ENCODE measurements at regions not wholly inside any gene's neighbourhood (a gene's known extent, or its start where the extent isn't known, plus 50 kb on each side); places are given as distances from the start of the nearest gene placed in this dataset.
"Not testable (repeated sequence)": the region's sequence is repeated elsewhere in the genome, so short reads cannot be mapped to it uniquely, and the experiment has no call there.

- no peak for DNase-seq (ENCODE audit: low read depth)
- no peak overlapping the region for H3K4me3 ChIP-seq (ENCODE audit: low read depth, low read length)
- TF ChIP-seq CTCF (IDR thresholded peaks at IDR 0.05; ENCODE audit: low read depth, low read length, missing control alignments), result no peak
- in situ Hi-C loops (cut with HindIII; ENCODE audit: low sequenced_read_pairs), result no loop called here
These were observed 90.0 kb upstream of the BNIP2 start for GRCh38 chr15:59779110-59779509.

GRCh38 chr15:59764775-59765174 lies 75.7 kb upstream of the BNIP2 start:
- DNase-seq (ENCODE audit: low read depth), result no peak
- no peak for TF ChIP-seq CTCF (IDR thresholded peaks at IDR 0.05; ENCODE audit: low read depth, low read length, missing control alignments)
- in situ Hi-C loops (cut with HindIII; ENCODE audit: low sequenced_read_pairs), result no loop called here
- no peak overlapping the region for H3K4me3 ChIP-seq (ENCODE audit: low read depth, low read length)

- no peak for TF ChIP-seq CTCF (IDR thresholded peaks at IDR 0.05; ENCODE audit: low read depth, low read length, missing control alignments)
- DNase-seq (ENCODE audit: low read depth), result no peak
- in situ Hi-C loops (cut with HindIII; ENCODE audit: low sequenced_read_pairs), result no loop called here
- H3K4me3 ChIP-seq (ENCODE audit: low read depth, low read length), result no peak overlapping the region
These were observed 73.4 kb upstream of the BNIP2 start for GRCh38 chr15:59762558-59762957.

GRCh38 chr15:59760256-59760655 lies 71.1 kb upstream of the BNIP2 start:
- DNase-seq (ENCODE audit: low read depth); H3K4me3 ChIP-seq (ENCODE audit: low read depth, low read length); in situ Hi-C loops (cut with HindIII; ENCODE audit: low sequenced_read_pairs): not testable (repeated sequence)

- TF ChIP-seq CTCF (IDR thresholded peaks at IDR 0.05; ENCODE audit: low read depth, low read length, missing control alignments), result peak; percentile 42
- DNase-seq (ENCODE audit: low read depth), result no peak
- no peak overlapping the region for H3K4me3 ChIP-seq (ENCODE audit: low read depth, low read length)
- in situ Hi-C loops (cut with HindIII; ENCODE audit: low sequenced_read_pairs), result no loop called here
These were observed 62.7 kb upstream of the BNIP2 start for GRCh38 chr15:59751552-59752413.

- no peak for DNase-seq (ENCODE audit: low read depth)
- in situ Hi-C loops (cut with HindIII; ENCODE audit: low sequenced_read_pairs), result no loop called here
- no peak for TF ChIP-seq CTCF (IDR thresholded peaks at IDR 0.05; ENCODE audit: low read depth, low read length, missing control alignments)
These were observed 57.7 kb upstream of the BNIP2 start for GRCh38 chr15:59746777-59747176.

GRCh38 chr15:59741274-59741906 lies 52.3 kb upstream of the BNIP2 start:
- TF ChIP-seq CTCF (IDR thresholded peaks at IDR 0.05; ENCODE audit: low read depth, low read length, missing control alignments), result peak; percentile 32
- H3K4me3 ChIP-seq (ENCODE audit: low read depth, low read length), result no peak overlapping the region
- DNase-seq (ENCODE audit: low read depth), result no peak
- in situ Hi-C loops (cut with HindIII; ENCODE audit: low sequenced_read_pairs), result no loop called here

More at GRCh38 chr15:59746777-59747176, 57.7 kb upstream of the BNIP2 start:
- no peak overlapping the region for H3K4me3 ChIP-seq (ENCODE audit: low read depth, low read length)

Data from astrocyte of the cerebellum (primary cell).